HEK293 (cell line): ENCODE measurements at regions not wholly inside any gene's neighbourhood (a gene's known extent, or its start where the extent isn't known, plus 50 kb on each side); places are given as distances from the start of the nearest gene placed in this dataset.

Source experiments
- BCL11B ChIP-seq: fragments of 450-650 bp; formaldehyde crosslinking; IDR thresholded peaks from 2 replicates; pipeline ENCODE4 v1.5.1; 2016; ENCODE audit warnings: low read depth, missing biosample characterization, missing genetic modification characterization
- ZNF362 ChIP-seq: fragments of 450-650 bp; formaldehyde crosslinking; IDR thresholded peaks from 2 replicates; pipeline ENCODE4 v1.5.1; 2016; ENCODE audit warnings: missing biosample characterization, missing genetic modification characterization
- ZNF449 ChIP-seq: fragments of 450-650 bp; formaldehyde crosslinking; IDR thresholded peaks from 2 replicates; pipeline ENCODE4 v1.5.1; 2017; ENCODE audit warnings: missing biosample characterization, mild to moderate bottlenecking, missing genetic modification characterization, moderate library complexity
- ZNF830 ChIP-seq: fragments of 450-650 bp; IDR thresholded peaks from 2 replicates; pipeline ENCODE4 v1.5.0; 2018; ENCODE audit warnings: missing biosample characterization, missing genetic modification characterization, low read depth, mild to moderate bottlenecking, moderate library complexity

GRCh38 chr6:115717062-115717461 is 343.6 kb downstream of the FRK start:
- TF ChIP-seq BCL11B (tag by site-specific recombination) (no peak), ZNF362 (tag by site-specific recombination) (no peak), ZNF830 (tag by site-specific recombination) (no peak), ZNF449 (no peak)
